A673 (cell line): ENCODE measurements at regions not wholly inside any gene's neighbourhood (a gene's known extent, or its start where the extent isn't known, plus 50 kb on each side); places are given as distances from the start of the nearest gene placed in this dataset.

Source experiments
- EZH2 ChIP-seq: fragments of 200-600 bp; sonication (generic); IDR thresholded peaks from 2 replicates; pipeline ENCODE4 v1.6.1; 2017; ENCODE audit warnings: borderline replicate concordance, low read depth, mild to moderate bottlenecking, mixed read lengths, antibody characterized with exemption, low read length; ENCODE audit not compliant: poor library complexity, severe bottlenecking
- TF ChIP-seq, protein P1 (sequence below): fragments of 300-800, 200-600 bp; sonication (generic); conservative IDR thresholded peaks from 2 replicates; pipeline ENCODE4 v1.5.1; 2017; ENCODE audit warnings: low read depth, mild to moderate bottlenecking, antibody characterized with exemption, low read length, moderate library complexity, mixed read lengths

DNA sequence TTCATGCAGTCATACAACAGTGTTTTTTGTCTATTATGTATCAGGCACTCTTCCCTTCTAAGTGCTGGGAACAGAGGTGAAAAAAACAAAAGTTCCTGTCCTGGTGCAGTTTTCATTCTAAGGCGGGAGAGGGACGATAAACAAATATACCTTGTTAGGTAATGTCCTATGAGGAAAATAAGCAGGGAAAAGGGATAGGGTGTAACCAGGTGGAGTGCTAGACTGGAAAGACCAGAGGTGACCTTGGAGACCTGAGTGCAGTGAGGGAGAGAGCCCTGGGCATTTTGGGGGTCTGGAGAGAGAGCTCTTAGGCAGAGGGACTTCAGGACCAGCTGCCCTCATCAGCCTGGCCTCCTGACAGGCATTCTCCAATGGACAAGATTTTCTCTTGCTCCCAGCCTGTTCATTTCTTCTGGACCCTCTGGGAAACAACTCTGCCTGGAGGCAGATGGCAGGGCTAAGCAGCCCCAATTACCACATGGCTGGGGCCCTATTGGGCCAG, 97.2 kb upstream of the TJP1 start:
- TF ChIP-seq, protein P1, sequence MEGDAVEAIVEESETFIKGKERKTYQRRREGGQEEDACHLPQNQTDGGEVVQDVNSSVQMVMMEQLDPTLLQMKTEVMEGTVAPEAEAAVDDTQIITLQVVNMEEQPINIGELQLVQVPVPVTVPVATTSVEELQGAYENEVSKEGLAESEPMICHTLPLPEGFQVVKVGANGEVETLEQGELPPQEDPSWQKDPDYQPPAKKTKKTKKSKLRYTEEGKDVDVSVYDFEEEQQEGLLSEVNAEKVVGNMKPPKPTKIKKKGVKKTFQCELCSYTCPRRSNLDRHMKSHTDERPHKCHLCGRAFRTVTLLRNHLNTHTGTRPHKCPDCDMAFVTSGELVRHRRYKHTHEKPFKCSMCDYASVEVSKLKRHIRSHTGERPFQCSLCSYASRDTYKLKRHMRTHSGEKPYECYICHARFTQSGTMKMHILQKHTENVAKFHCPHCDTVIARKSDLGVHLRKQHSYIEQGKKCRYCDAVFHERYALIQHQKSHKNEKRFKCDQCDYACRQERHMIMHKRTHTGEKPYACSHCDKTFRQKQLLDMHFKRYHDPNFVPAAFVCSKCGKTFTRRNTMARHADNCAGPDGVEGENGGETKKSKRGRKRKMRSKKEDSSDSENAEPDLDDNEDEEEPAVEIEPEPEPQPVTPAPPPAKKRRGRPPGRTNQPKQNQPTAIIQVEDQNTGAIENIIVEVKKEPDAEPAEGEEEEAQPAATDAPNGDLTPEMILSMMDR: no peak
- no peak for TF ChIP-seq EZH2
